ENCODE measurements at regions not wholly inside any gene's neighbourhood (a gene's known extent, or its start where the extent isn't known, plus 50 kb on each side); places are given as distances from the start of the nearest gene placed in this dataset.
A peak's percentile ranks its signal among the peaks of the same experiment; 100 is the strongest.

DNA sequence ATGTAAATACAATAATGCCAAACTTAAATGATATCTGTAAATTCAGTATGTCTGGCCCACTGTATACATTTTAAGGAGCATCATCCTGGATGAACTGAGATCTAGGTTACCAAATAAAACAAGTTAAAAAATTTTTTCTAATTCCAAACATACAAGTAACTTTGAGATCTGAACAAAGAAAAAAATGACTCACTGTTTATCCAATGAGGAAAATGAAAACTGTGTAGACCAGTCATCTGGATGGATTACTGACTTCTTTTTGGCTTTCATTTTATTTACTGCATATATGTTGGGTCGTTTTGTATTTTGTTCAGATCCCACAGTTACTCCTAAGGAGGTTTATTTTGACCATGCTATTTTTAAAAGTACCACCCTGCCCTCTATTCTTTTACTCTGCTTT is 189.8 kb downstream of the RBM43 start:
- no peak for DNase-seq

DNA sequence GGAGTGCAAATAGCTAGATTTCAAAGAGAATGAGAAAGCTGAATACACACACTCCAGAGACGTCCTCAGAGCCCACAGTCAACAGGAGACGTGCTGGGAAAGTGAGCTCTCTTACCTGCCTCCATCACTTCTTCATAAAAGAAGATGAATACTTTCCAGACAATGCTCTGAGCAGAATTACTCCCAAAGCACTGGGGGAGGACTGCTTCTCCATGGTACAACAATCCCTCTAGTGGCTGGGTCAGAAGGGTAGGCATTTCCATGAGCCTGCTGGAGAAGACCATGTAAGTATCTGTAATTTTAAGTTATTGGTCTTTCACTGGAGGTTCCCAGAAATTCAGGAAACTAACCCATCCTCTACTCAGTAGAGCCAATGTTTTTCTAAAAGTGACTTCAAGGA is 190.3 kb downstream of the RBM43 start:
- DNase-seq, result no peak

DNA sequence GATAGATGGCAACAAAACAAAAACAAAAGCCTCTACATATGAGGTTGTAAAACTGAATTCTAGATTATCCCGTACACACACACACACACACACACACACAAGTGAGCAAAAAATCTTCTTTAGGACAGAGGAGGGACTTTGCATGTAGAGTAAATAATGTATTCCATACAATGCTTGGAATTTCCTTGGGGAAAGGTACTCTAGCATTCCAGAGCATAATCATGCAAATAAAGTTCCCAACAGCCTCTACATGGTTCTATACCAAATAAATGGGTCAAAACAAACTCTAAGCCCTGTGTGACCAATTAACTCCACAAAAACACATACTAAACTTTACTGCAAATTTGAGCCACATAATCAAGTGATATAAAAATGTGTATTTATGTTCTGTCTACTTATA is 191.4 kb downstream of the RBM43 start:
- no peak for DNase-seq

DNA sequence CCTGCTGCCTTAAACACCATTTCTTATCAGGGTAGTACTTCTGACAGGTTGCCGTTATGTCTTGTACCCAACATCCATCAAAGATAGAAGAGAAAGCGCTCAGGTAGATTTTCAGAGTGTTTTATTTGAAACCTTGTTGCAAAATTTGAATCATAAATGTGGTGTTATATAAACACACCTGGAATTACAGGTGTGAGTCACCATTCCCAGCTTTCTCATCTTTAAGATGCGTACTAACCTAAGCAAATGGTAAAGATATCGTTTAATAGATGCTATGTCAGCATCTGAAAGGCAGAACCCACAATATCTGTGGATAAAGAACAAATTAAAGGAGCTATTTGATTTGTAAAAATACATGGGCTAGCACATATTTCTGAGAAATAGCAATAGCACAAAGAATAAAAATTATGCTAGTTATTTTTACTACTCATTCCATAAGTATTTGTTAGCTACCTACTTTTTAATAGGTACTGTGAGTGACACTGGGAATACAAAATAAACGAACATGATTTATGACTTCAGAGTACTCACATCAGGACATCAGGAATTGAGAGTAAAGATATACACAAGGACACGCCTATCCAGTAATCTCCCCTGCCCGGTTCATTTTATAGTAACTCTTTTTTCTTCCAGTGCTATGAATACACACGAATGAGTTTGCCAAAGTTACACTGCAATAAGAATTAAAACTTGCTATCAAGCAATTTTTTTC is 193.8 kb downstream of the RBM43 start:
- no peak for DNase-seq

DNA sequence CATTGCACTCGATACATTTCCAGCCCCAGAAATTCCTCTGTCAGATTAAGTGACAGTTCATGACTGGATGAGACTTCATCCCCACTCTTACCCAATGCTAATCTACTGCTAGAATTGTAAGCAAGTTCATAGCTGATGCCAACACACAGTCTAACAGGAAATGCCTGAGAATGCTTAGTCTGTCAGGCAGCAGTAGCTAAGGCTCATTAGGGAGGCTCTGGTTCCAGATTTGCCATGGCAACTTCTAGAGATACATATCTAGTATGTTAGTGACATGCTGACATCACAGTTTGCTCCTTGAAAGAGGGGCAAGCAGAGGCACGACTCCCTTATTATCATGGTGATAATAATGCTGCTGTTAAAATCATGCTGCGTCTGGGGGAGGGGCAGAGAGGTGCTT is 198.4 kb downstream of the RBM43 start:
- no peak for DNase-seq

DNA sequence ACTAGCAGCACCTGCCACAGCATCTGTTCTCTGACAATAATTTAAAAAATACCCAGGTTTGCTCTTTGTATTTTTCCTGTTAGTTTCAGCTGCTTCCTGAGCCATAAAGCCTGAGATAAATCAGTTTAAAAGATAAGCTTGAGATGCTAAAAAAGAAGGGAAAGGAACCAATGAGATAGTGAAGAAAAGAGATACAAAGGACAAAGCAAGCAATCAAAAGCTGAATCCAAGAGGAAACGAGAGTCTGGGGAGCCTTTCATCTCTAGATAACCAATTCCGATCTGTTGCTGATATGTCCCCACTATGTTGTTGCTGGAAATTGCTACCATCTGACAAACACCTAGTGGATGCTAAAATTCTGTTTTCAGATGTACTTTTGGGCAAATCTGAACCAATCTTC is 201.4 kb downstream of the RBM43 start:
- no peak for DNase-seq

DNA sequence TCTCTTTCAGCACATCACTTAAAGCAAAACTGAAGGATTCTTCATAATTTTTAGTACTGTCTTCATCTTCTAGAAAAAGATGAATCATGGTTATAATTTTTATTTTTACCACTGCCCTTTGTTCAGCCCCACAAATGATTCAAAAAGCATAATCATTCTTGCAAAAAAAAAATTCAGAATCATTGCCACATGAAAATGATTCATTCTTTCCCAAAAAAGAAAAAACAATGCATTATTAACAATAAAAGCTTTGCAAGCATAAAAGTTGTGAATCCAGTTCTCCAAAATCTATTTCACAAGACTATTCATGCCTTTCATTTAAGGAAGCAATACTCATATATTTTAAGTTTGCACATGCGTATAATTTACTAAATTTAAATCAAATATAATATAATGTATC is 204.8 kb downstream of the RBM43 start:
- no peak for DNase-seq

DNA sequence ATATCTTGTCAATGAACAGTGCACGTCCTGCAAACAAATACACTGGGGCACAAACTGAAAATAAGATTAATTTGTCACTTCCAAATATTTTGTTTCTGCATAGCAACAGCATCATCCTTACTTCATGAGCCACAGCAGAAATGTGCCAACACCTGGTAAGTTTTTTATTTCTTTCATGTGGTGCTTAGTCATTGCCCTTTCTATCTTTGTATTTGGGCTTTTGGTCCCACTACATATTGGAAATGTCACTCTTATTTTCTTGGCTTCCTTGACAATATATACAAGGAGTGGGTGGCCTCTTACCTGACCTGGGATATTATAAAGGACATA is 208.0 kb downstream of the RBM43 start:
- no peak for DNase-seq

DNA sequence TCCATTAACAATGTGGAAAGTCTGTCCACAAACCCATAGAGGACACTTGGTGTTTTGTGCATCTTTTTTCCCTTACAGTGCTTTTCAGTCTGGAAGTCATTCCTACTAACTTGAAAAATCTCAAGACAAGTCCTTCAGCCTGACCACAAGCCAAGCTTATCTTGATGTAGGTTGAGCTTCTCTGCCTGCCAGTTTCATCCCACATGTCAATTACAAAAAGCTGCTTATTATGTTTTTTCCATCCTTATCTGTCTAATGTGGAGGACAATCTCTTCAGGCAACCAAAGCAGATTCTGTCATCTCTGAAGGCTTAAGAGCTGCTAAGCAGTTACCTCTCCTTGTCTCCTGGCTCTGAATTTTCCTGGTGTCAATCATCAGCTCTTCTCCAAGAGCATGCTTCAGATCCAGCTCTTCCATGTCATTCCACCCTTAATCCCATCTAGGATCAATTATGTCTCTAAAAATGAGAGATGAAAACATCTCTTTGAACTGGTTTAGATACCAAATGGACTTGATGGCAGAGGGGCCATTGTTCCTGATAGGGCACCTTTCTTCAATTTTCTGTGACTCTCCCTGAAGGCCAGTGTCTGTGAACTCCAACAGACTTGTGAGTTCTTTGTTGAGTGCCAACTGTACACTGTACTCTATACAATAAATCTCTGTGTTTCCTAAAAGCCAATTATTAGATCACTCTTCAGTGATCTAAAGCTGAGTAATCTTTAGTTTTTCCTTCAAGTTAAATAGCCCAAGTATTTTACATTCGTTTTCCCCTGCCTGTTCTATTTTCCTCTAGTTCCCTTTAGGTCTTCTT is 208.6 kb downstream of the RBM43 start:
- no peak for DNase-seq

DNA sequence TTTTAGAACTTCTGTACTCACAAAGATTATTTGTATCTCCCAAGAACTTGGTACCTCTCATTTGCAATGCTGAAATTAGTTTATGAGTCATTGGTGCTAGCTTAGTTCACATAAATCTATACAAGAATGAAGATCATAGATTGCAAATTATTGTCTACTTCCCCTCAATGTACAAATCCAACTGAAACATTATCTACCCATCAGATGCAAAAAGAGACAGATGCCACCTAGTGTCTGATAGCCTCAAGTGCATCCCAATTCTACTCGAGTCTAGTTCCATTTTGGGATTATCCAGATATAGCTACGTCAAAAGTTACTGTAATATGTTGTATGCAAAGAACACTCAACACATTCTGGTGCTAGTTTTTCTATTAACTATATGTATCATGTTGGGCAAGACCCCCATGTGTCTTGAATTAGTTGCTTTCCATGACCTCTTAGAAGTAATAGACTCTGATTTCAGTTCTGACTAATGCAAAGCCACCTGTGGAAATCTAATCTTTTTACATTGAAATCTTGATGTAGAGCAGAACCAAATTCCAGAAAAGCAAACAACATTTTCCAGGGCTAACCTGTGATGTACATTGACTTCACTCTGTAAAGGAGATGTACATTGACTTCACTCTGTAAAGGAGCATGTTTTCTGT is 210.0 kb downstream of the RBM43 start:
- peak; percentile 63 for DNase-seq

DNA sequence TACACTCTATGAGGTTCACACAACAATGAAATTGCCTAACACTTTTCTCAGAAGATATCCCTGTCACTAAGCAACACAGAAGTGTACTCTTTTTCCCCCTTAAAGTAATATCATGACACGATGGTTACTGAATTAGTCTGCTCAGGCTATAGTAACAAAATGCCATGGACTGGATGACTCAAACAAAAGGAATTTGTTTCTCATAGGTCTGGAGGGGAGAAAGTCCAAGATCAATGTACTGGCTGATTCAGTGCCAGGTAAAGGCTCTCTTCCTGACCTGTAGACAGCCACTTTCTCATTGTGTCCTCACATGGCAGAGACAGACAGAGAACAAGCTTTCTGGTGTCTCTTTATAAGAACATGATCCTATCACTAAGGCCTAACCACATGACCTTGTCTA is 211.9 kb downstream of the RBM43 start:
- DNase-seq, result no peak

DNA sequence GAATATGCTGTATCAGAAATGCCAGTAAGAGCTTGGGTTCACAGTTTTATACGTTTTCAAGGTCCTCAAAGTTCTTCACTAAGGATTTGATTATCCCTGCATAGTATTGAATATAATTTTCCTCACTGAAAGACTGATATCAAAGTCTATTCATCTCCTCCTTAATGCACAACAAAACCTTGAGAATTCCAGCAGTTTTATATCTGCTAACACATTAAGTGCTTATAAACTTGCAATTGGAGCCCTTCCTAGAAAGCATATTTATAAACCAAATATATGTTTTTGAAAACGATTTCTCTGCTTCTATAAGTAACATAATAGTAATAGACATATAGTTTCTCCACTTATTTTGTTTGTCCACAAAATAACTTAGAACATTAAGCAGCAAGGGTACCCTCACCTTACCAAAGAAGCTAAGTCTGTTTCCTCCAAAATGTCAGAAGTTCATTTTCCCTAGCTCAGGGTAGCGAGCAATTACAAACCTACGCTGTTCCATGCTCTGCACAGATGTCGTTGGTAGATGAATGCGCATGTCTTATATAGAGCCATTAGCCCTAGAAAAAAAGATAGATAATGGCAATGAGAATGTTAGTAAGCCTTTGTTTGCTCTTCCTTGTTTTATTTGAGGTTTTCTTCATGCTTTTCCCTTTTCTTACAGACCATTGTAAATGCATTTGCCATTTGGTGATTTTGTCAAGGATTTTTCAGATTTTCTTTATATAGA is 213.2 kb downstream of the RBM43 start:
- no peak for DNase-seq

DNA sequence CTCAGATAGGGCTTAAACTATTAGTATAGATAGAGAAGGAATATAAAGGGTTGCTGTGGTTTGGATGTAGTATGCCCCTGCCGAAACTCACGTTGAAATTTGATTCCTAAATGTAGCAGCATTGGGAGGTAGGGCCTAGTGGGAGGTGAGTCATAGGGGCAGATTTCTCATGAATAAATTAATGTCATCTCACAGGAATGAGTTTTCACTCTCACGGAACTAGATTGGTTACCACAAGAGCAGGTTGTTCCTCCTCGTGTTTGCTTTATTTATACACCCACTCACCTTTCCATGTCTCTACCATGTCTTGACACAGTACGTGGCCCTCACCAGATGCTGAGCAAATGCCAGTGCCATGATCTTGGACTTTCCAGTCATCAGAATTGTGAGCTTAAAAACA is 218.2 kb downstream of the RBM43 start:
- DNase-seq, result no peak

DNA sequence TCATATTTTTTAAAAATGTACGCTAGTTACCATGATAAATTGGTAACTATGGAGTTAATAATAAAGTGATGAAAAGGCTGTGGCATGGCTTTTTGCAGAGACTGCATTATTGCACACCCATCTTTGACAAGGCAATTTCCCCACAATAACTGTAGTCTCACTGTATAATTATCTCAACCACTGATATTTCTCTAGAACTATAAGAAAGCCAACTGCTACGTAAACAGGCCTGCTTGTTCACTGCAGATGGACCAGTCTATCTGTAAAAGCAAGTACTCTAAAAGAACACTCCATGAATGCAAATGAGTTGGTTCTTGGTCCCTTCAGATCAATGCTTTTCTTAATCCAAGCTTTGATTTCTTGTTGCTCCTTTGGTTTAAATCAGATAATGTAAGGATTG is 218.7 kb downstream of the RBM43 start:
- no peak for DNase-seq

DNA sequence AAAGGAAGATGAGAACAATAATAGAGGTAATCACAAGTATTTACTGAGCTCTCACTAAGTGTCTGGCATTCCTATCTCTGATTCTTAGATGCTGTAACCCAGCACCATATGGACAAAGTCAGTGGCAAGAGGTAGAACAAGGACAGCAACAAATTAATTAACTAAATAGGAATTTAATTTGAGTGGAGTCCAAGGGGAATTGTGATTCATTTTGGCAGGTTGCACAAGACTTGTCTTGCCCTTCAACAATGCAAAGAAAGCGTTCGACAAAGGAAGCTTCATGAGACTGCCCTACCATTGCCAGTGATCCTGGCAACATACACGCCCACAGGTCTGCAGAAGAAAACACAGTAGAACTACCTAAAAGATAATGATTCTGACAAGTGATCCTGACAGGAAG is 221.6 kb downstream of the RBM43 start:
- DNase-seq, result peak; percentile 14

DNA sequence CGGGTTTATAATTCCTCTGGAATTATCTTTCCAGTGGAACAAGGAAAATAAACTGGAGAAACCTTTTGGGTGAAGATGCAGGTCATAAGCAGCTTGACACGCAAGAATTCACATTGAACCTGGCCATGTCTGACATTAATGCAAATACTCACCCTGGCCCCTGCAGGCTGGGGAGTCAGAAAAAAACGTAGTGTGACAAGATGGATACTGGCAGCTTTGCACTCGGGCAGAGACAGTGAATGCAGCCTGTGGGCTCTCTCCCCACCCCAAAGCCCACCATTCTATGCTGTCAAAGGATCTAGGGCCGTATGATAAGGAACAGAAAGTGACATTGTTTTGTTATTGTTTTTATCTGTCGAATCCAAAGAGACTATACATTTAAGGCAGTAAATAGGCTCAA is 223.1 kb downstream of the RBM43 start:
- DNase-seq, result no peak

DNA sequence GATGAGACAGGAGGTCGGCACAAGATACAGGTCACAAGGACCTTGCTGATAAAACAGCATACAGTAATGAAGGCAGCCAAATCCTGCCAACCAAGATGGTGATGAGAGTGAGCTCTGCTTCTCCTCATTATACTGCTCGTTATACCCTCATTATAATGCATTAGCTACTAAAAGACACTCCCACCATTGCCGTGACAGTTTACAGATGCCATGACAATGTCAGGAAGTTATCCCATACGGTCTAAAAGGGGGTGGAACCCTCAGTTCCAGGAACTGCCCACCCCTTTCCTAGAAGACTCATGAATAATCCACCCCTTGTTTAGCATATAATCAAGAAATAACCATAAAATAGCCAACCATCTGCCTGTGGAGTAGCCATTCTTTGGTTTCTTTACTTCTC is 224.2 kb downstream of the RBM43 start:
- DNase-seq, result no peak

DNA sequence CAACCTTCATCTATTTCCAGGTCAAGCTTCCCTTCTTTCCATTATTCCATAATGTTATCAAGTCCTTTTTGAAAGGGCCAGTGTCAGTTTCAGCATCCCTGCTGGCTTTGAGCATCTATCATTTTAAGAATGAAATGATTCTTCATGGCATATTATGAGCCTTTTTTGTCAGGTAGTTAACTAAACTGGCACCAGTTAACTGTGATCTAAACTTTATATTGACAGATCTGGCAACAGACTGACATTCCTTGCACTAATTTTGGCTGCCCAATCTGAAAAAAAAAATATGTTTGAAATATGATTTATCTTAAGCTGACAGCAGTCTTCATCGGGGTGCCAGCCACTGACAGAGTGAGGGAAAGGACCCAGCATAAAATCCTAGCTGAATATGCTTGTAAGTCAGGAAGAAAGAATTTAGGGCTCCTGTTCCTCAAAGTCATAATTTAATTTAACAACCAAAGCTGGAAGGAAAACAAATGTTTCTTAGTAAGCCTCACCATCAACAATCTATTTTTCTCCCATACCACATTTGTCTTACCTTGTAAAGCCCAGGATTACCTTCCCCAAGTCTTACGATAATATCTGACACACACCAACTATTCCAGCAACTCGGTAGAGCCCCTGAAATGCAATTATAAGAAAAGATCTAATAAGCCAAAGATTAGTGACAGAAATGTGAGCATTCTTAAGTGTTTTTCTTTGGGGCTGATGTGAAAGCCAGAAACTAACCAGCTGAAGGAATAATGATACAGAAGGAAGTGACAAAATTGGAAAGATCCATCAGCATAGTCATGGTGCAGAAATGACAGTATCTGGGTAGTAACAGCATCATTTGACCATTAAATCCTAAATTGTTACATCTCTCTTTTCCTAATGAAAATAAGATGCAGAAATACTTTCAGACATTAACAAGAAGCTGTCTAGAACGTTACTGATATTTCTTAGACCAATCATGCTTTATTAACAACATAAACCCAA is 228.1 kb downstream of the RBM43 start:
- DNase-seq, result no peak

DNA sequence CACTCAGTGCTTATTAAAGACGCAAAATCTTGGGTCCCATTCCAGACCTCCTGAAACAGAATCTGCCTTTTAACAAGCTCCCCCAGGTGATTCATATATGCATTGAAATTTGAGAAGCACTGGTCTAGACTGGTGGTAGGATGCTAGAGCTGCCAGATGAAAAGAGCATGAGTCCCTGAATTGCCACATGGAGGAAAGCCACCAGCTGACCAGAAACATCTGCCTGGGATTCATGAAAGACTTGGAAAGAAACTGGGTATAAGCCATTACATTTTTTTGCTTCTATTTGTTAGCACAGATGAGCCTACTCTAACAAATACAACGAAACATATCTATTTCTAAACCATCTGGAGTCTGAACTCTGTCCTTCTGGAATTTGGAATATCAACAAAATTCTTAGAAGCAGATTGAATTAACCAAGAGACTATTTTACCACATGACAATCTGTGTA is 228.9 kb downstream of the RBM43 start:
- peak; percentile 61 for DNase-seq

DNA sequence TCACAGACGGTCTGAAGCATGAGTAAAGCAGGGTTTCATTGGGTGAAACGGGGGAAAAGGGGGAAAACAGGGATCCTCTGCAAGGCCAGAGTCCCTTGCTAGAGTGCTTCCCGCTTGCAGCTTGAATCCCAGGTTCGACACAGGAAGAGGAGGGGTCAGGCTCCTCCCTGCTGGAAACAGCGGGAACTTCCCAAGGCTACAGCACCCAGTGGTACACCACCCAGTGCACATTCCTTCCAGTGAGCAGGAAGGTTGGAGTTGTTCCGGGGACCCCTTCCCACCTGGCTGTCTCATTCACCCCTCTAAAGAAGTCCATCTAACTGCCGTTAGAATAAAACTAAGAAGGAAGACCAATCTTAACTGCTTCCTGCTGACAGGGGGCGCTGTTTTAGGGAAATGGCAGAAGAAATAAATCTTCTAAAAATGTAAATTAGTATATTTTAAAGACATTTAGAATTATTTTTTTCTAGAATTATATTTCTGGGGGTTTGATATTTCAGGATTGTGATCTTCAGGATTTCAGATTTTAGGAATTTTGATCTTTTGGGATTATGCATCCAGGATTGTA is 230.9 kb downstream of the RBM43 start:
- DNase-seq, result no peak

DNA sequence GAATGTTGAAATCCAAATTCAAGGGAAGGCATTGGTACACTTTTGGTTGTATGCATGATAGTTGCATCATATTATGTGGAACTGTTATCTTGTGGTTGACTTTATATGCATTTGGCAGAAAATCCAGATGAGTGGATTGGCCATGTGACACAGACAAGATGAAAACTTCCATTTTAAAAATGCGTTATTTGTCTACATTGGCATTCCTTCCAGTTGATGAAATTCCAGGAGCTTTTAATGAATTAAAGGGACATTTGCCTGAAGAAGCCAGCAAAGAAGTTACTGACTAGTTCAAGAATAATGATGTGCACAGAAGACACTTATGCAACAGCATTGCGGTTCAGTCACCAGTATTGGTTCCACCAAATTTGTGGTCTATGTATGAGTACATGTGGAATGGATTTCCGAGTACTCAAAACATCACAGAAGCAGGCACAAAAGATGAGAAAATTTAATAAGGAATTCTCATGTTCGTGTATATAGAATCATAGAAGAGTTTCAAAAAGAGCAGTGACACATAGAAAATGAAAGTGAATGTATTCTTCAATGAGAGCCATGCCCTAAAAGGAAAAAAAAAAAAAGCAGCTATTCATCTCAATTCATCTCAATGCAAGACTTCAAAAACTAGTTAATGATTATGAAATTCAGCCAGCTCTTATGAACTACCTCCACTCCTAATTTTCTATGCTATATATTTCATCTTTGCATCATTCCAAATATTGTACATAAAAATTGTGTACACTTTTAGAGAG is 232.1 kb downstream of the RBM43 start:
- DNase-seq, result no peak
